Gastrocnemius medialis (tissue), 4 donors: ENCODE measurements at regions not wholly inside any gene's neighbourhood (a gene's known extent, or its start where the extent isn't known, plus 50 kb on each side); places are given as distances from the start of the nearest gene placed in this dataset.

Experiments
- ATAC-seq, 2 donors: fragments of 150-250 bp; one replicate each; pipeline ENCODE4 v1.9.1; 2016
- DNase-seq, 2 donors: peaks; one replicate each; pipeline ENCODE4 v3.0.0-alpha.2; 2019
- H3K27ac ChIP-seq, 4 donors: fragments of 200-600 bp; sonication (generic); 1 replicate in 1 of 4; 2 replicates in 3 of 4; pipeline ENCODE4 v1.5.1; 2016 to 2018; ENCODE audit warnings: mild to moderate bottlenecking in 2 of 4, moderate library complexity in 1 of 4
- H3K27me3 ChIP-seq, 3 donors: fragments of 200-600 bp; sonication (generic) in 2 of 3; 1 replicate in 1 of 3; 2 replicates in 2 of 3; pipeline versions ENCODE4 v1.5.1 to v1.6.0; 2016 to 2019; ENCODE audit warnings: mild to moderate bottlenecking in 1 of 3, moderate library complexity in 1 of 3
- H3K36me3 ChIP-seq, 2 donors: fragments of 200-600 bp; sonication (generic) in 1 of 2; one replicate each; pipeline ENCODE4 v1.5.1; 2017 to 2018
- H3K4me1 ChIP-seq, 2 donors: fragments of 200-600 bp; sonication (generic) in 1 of 2; one replicate each; pipeline ENCODE4 v1.5.1; 2016 to 2017; ENCODE audit warnings: mild to moderate bottlenecking in 2 of 2
- H3K4me3 ChIP-seq, 4 donors: fragments of 200-600 bp; sonication (generic) in 3 of 4; 1 replicate in 1 of 4; 2 replicates in 3 of 4; pipeline ENCODE4 v1.5.1; 2016 to 2019; ENCODE audit warnings: mild to moderate bottlenecking in 2 of 4
- H3K9me3 ChIP-seq, 3 donors: fragments of 200-600 bp; sonication (generic) in 2 of 3; 1 replicate in 1 of 3; 2 replicates in 2 of 3; pipeline ENCODE4 v1.5.1; 2016 to 2019
- CTCF ChIP-seq, 5 experiments: fragments of 450-650 bp in 3 of 5; fragments of 200-600 bp in 2 of 5; sonication (generic) in 2 of 5; IDR thresholded peaks in 4 of 5; conservative IDR thresholded peaks in 1 of 5; 1 replicate in 4 of 5; 2 replicates in 1 of 5; pipeline ENCODE4 v1.5.1; 2016 to 2019; ENCODE audit warnings: antibody characterized with exemption in 5 of 5, mild to moderate bottlenecking in 3 of 5, moderate library complexity in 3 of 5
- POLR2A ChIP-seq, 2 donors: fragments of 450-650 bp; IDR thresholded peaks; one replicate each; pipeline ENCODE4 v1.6.1; 2017; ENCODE audit warnings: antibody characterized with exemption in 2 of 2, mild to moderate bottlenecking in 2 of 2, moderate library complexity in 2 of 2
- in situ Hi-C, 4 donors: fragments of 200-750 bp; cut with MboI; loops; one replicate each; pipeline versions ENCODE4 v1.15.0 to v1.8.0; 2017; ENCODE audit warnings: low sequenced_read_pairs in 4 of 4
- intact Hi-C: fragments of 100-400 bp; cut with DNase I; formaldehyde crosslinking; loops from one replicate; pipeline ENCODE4 v1.15.1; 2023; ENCODE audit warnings: low total_unique reads

GRCh38 chr13:105465251-105465650 is 1070.2 kb downstream of the EFNB2 start:
- ATAC-seq: no peak
- in situ Hi-C loops: no loop called here
- Histone ChIP-seq H3K36me3 (no peaks in the 10 kb centered on the region), H3K4me3 (no peak overlapping the region), H3K27me3 (no peaks in the 10 kb centered on the region), H3K27ac (no peak overlapping the region), H3K9me3 (no peaks in the 10 kb centered on the region), H3K4me1 (no peaks in the 10 kb centered on the region)
- intact Hi-C loops: no loop called here
- DNase-seq: no peak
- TF ChIP-seq POLR2A (IDR thresholded peaks at IDR 0.05): no peak
- no peak for TF ChIP-seq CTCF (IDR thresholded peaks at IDR 0.05 in 4 of 5, conservative IDR thresholded peaks at IDR 0.05 in 1 of 5)

GRCh38 chr13:105464249-105464648 is 1071.2 kb downstream of the EFNB2 start:
- TF ChIP-seq POLR2A (IDR thresholded peaks at IDR 0.05): no peak
- no peak overlapping the region for H3K4me3 ChIP-seq
- intact Hi-C loops (no loop called here), in situ Hi-C loops (no loop called here)
- no peaks in the 10 kb centered on the region for H3K36me3 ChIP-seq
- no peak overlapping the region for H3K27ac ChIP-seq
- H3K4me1 ChIP-seq: no peaks in the 10 kb centered on the region
- no peaks in the 10 kb centered on the region for H3K27me3 ChIP-seq
- H3K9me3 ChIP-seq: no peaks in the 10 kb centered on the region
- ATAC-seq (no peak), DNase-seq (no peak)

- intact Hi-C loops: no loop called here
- in situ Hi-C loops: no loop called here
- Histone ChIP-seq H3K9me3 (no peaks in the 10 kb centered on the region), H3K4me1 (no peaks in the 10 kb centered on the region), H3K27me3 (no peaks in the 10 kb centered on the region), H3K27ac (no peak overlapping the region), H3K4me3 (no peak overlapping the region), H3K36me3 (no peaks in the 10 kb centered on the region)
- ATAC-seq (no peak), DNase-seq (no peak)
- TF ChIP-seq CTCF (IDR thresholded peaks at IDR 0.05 in 4 of 5, conservative IDR thresholded peaks at IDR 0.05 in 1 of 5): no peak
- TF ChIP-seq POLR2A (IDR thresholded peaks at IDR 0.05): no peak
Measured at GRCh38 chr13:105463011-105463501, 1072.4 kb downstream of the EFNB2 start.

GRCh38 chr13:105462098-105462497 is 1073.4 kb downstream of the EFNB2 start:
- Histone ChIP-seq H3K4me3 (no peak overlapping the region), H3K36me3 (no peaks in the 10 kb centered on the region), H3K27ac (no peak overlapping the region), H3K9me3 (no peaks in the 10 kb centered on the region), H3K4me1 (no peaks in the 10 kb centered on the region), H3K27me3 (no peaks in the 10 kb centered on the region)
- intact Hi-C loops (no loop called here), in situ Hi-C loops (no loop called here)
- ATAC-seq: no peak
- no peak for DNase-seq
- TF ChIP-seq POLR2A (IDR thresholded peaks at IDR 0.05): no peak

GRCh38 chr13:105452895-105453294 is 1082.6 kb downstream of the EFNB2 start:
- no peak for DNase-seq
- Histone ChIP-seq H3K4me3 (no peak overlapping the region), H3K9me3 (no peaks in the 10 kb centered on the region), H3K4me1 (no peaks in the 10 kb centered on the region), H3K27ac (no peak overlapping the region), H3K27me3 (no peaks in the 10 kb centered on the region), H3K36me3 (no peaks in the 10 kb centered on the region)
- no peak for ATAC-seq
- intact Hi-C loops: no loop called here
- in situ Hi-C loops: no loop called here
- no peak for TF ChIP-seq POLR2A (IDR thresholded peaks at IDR 0.05)
- TF ChIP-seq CTCF (IDR thresholded peaks at IDR 0.05 in 4 of 5, conservative IDR thresholded peaks at IDR 0.05 in 1 of 5): no peak

GRCh38 chr13:105450784-105451183 is 1084.7 kb downstream of the EFNB2 start:
- DNase-seq (no peak), ATAC-seq (no peak)
- intact Hi-C loops (no loop called here), in situ Hi-C loops (no loop called here)
- Histone ChIP-seq H3K4me1 (no peaks in the 10 kb centered on the region), H3K27ac (no peak overlapping the region), H3K4me3 (no peak overlapping the region), H3K27me3 (no peaks in the 10 kb centered on the region), H3K9me3 (no peaks in the 10 kb centered on the region), H3K36me3 (no peaks in the 10 kb centered on the region)
- TF ChIP-seq CTCF (IDR thresholded peaks at IDR 0.05 in 4 of 5, conservative IDR thresholded peaks at IDR 0.05 in 1 of 5): no peak
- no peak for TF ChIP-seq POLR2A (IDR thresholded peaks at IDR 0.05)
